Thymus (tissue), 11 donors: ENCODE measurements at regions not wholly inside any gene's neighbourhood (a gene's known extent, or its start where the extent isn't known, plus 50 kb on each side); places are given as distances from the start of the nearest gene placed in this dataset.

ENCODE experiments used
- DNase-seq, 9 donors: peaks; one replicate each; pipeline ENCODE4 v3.0.0-alpha.2; 2013; ENCODE audit warnings: low spot score in 9 of 9, low read depth in 6 of 9, missing footprints in 1 of 9
- H3K27ac ChIP-seq, 2 donors: one replicate each; pipeline ENCODE4 v1.5.1; 2013; ENCODE audit warnings: control low read depth in 1 of 2, low read depth in 1 of 2, low read length in 1 of 2, mild to moderate bottlenecking in 1 of 2, moderate library complexity in 1 of 2
- H3K27me3 ChIP-seq, 2 donors: one replicate each; pipeline ENCODE4 v1.5.1; 2013; ENCODE audit warnings: low read length in 1 of 2; ENCODE audit not compliant: control insufficient read depth in 2 of 2, insufficient read depth in 1 of 2
- H3K36me3 ChIP-seq, 2 donors: one replicate each; pipeline ENCODE4 v1.5.1; 2013; ENCODE audit warnings: low read length in 1 of 2, mild to moderate bottlenecking in 1 of 2, moderate library complexity in 1 of 2; ENCODE audit not compliant: control insufficient read depth in 2 of 2, insufficient read depth in 2 of 2
- H3K4me1 ChIP-seq, 2 donors: one replicate each; pipeline ENCODE4 v1.5.1; 2013; ENCODE audit warnings: low read length in 2 of 2; ENCODE audit not compliant: control insufficient read depth in 2 of 2, insufficient read depth in 2 of 2
- H3K4me3 ChIP-seq, 2 donors: one replicate each; pipeline ENCODE4 v1.5.1; 2013; ENCODE audit warnings: low read length in 2 of 2, control low read depth in 1 of 2, mild to moderate bottlenecking in 1 of 2
- H3K9me3 ChIP-seq, 2 donors: one replicate each; pipeline ENCODE4 v1.5.1; 2013; ENCODE audit warnings: low read length in 1 of 2, mild to moderate bottlenecking in 1 of 2; ENCODE audit not compliant: control insufficient read depth in 2 of 2, insufficient read depth in 1 of 2
- WGBS: extraction: QIAGEN DNeasy Blood & Tissue Kit; methylation state at CpG from one replicate; pipeline ENCODE4 v1.1.7; 2013; 5-methylcytosine and 5-hydroxymethylcytosine counted together
- donor health status: healthy.

GRCh38 chr1:81299892-81300291, 500.8 kb upstream of the ADGRL2 start:
- Histone ChIP-seq H3K27me3 (no peaks in the 10 kb centered on the region), H3K27ac (no peak overlapping the region), H3K9me3 (no peaks in the 10 kb centered on the region), H3K36me3 (no peaks in the 10 kb centered on the region), H3K4me1 (no peaks in the 10 kb centered on the region), H3K4me3 (no peak overlapping the region)
- 95% methylated on average over 2 of the region's 2 CpGs for WGBS
- no peak for DNase-seq

- H3K4me3 ChIP-seq = no peak overlapping the region
- no peaks in the 10 kb centered on the region for H3K36me3 ChIP-seq
- H3K27ac ChIP-seq = no peak overlapping the region
- no peak for DNase-seq
- no peaks in the 10 kb centered on the region for H3K9me3 ChIP-seq
- no peaks in the 10 kb centered on the region for H3K4me1 ChIP-seq
- H3K27me3 ChIP-seq = no peaks in the 10 kb centered on the region
- 90% methylated on average over 3 of the region's 3 CpGs for WGBS
Measured at GRCh38 chr1:81298266-81298665, 502.5 kb upstream of the ADGRL2 start.

- Histone ChIP-seq H3K9me3 (no peaks in the 10 kb centered on the region), H3K36me3 (no peaks in the 10 kb centered on the region), H3K27ac (no peak overlapping the region), H3K27me3 (no peaks in the 10 kb centered on the region), H3K4me3 (no peak overlapping the region), H3K4me1 (no peaks in the 10 kb centered on the region)
- DNase-seq = no peak
- WGBS = 86% methylated on average over 1 of the region's 1 CpG
Measured at GRCh38 chr1:81296601-81297000, 504.1 kb upstream of the ADGRL2 start.

GRCh38 chr1:81290326-81290725, 510.4 kb upstream of the ADGRL2 start:
- DNase-seq = no peak
- no peak overlapping the region for H3K4me3 ChIP-seq
- no peaks in the 10 kb centered on the region for H3K27me3 ChIP-seq
- no peaks in the 10 kb centered on the region for H3K9me3 ChIP-seq
- no peaks in the 10 kb centered on the region for H3K4me1 ChIP-seq
- H3K27ac ChIP-seq = no peak overlapping the region
- WGBS = 93% methylated on average over 6 of the region's 6 CpGs
- no peaks in the 10 kb centered on the region for H3K36me3 ChIP-seq

- DNase-seq = no peak
- H3K4me1 ChIP-seq = no peaks in the 10 kb centered on the region
- no peak overlapping the region for H3K4me3 ChIP-seq
- H3K36me3 ChIP-seq = no peaks in the 10 kb centered on the region
- no peak overlapping the region for H3K27ac ChIP-seq
- WGBS = 92% methylated on average over 2 of the region's 2 CpGs
- H3K9me3 ChIP-seq = no peaks in the 10 kb centered on the region
- H3K27me3 ChIP-seq = no peaks in the 10 kb centered on the region
Measured at GRCh38 chr1:81288689-81289088, 512.0 kb upstream of the ADGRL2 start.

GRCh38 chr1:81287411-81288080, 513.2 kb upstream of the ADGRL2 start:
- Histone ChIP-seq H3K36me3 (no peaks in the 10 kb centered on the region), H3K9me3 (no peaks in the 10 kb centered on the region), H3K27ac (no peak overlapping the region), H3K4me3 (no peak overlapping the region), H3K4me1 (no peaks in the 10 kb centered on the region), H3K27me3 (no peaks in the 10 kb centered on the region)
- whole genome bisulfite sequencing = 70% methylated on average over 2 of the region's 2 CpGs
- no peak for DNase-seq

GRCh38 chr1:81270051-81270450, 530.7 kb upstream of the ADGRL2 start:
- Histone ChIP-seq H3K4me3 (no peak overlapping the region), H3K4me1 (no peaks in the 10 kb centered on the region), H3K27ac (no peak overlapping the region), H3K27me3 (no peaks in the 10 kb centered on the region), H3K36me3 (no peaks in the 10 kb centered on the region), H3K9me3 (no peaks in the 10 kb centered on the region)
- DNase-seq = no peak
- WGBS = 94% methylated on average over 2 of the region's 2 CpGs

GRCh38 chr1:81264976-81265375, 535.8 kb upstream of the ADGRL2 start:
- Histone ChIP-seq H3K4me3 (no peak overlapping the region), H3K36me3 (no peaks in the 10 kb centered on the region), H3K4me1 (no peaks in the 10 kb centered on the region), H3K9me3 (no peaks in the 10 kb centered on the region), H3K27ac (no peak overlapping the region), H3K27me3 (no peaks in the 10 kb centered on the region)
- no peak for DNase-seq
- 72% methylated on average over 3 of the region's 3 CpGs for WGBS

GRCh38 chr1:81259625-81260411, 540.9 kb upstream of the ADGRL2 start:
- Histone ChIP-seq H3K27me3 (no peaks in the 10 kb centered on the region), H3K4me3 (no peak overlapping the region), H3K27ac (no peak overlapping the region), H3K4me1 (no peaks in the 10 kb centered on the region), H3K9me3 (no peaks in the 10 kb centered on the region), H3K36me3 (no peaks in the 10 kb centered on the region)
- no peak for DNase-seq
- 94% methylated on average over 6 of the region's 6 CpGs for WGBS
